ENCODE measurements at regions not wholly inside any gene's neighbourhood (a gene's known extent, or its start where the extent isn't known, plus 50 kb on each side); places are given as distances from the start of the nearest gene placed in this dataset.
"Not testable (repeated sequence)": the region's sequence is repeated elsewhere in the genome, so short reads cannot be mapped to it uniquely, and the experiment has no call there.

- no peak for TF ChIP-seq ZFX (IDR thresholded peaks at IDR 0.05; ENCODE audit: borderline replicate concordance)
- no peak for TF ChIP-seq CTCF (IDR thresholded peaks at IDR 0.05)
- H3K27ac ChIP-seq, result no peak overlapping the region
Measured at GRCh38 chr4:116537828-116538227, 547.5 kb downstream of the TRAM1L1 start.

GRCh38 chr4:116536024-116536423, 549.4 kb downstream of the TRAM1L1 start:
- H3K27ac ChIP-seq, result not testable (repeated sequence)

GRCh38 chr4:116531870-116532269, 553.5 kb downstream of the TRAM1L1 start:
- H3K27ac ChIP-seq, result no peak overlapping the region
- TF ChIP-seq CTCF (IDR thresholded peaks at IDR 0.05) (no peak), ZFX (IDR thresholded peaks at IDR 0.05; ENCODE audit: borderline replicate concordance) (no peak)

GRCh38 chr4:116531026-116531425, 554.4 kb downstream of the TRAM1L1 start:
- no peak overlapping the region for H3K27ac ChIP-seq
- no peak for TF ChIP-seq ZFX (IDR thresholded peaks at IDR 0.05; ENCODE audit: borderline replicate concordance)
- TF ChIP-seq CTCF (IDR thresholded peaks at IDR 0.05), result no peak

GRCh38 chr4:116530048-116530447, 555.3 kb downstream of the TRAM1L1 start:
- no peak overlapping the region for H3K27ac ChIP-seq
- no peak for TF ChIP-seq ZFX (IDR thresholded peaks at IDR 0.05; ENCODE audit: borderline replicate concordance)

- TF ChIP-seq CTCF (IDR thresholded peaks at IDR 0.05) (no peak), ZFX (IDR thresholded peaks at IDR 0.05; ENCODE audit: borderline replicate concordance) (no peak)
- H3K27ac ChIP-seq, result no peak overlapping the region
Measured at GRCh38 chr4:116529129-116529528, 556.2 kb downstream of the TRAM1L1 start.

- TF ChIP-seq CTCF (IDR thresholded peaks at IDR 0.05), result no peak
- no peak for TF ChIP-seq ZFX (IDR thresholded peaks at IDR 0.05; ENCODE audit: borderline replicate concordance)
- no peak overlapping the region for H3K27ac ChIP-seq
Measured at GRCh38 chr4:116522922-116523321, 562.5 kb downstream of the TRAM1L1 start.

- H3K27ac ChIP-seq, result no peak overlapping the region
- TF ChIP-seq CTCF (IDR thresholded peaks at IDR 0.05), result no peak
- TF ChIP-seq ZFX (IDR thresholded peaks at IDR 0.05; ENCODE audit: borderline replicate concordance), result no peak
Measured at GRCh38 chr4:116520886-116521285, 564.5 kb downstream of the TRAM1L1 start.

All from 22Rv1 (cell line).